ENCODE measurements at regions not wholly inside any gene's neighbourhood (a gene's known extent, or its start where the extent isn't known, plus 50 kb on each side); places are given as distances from the start of the nearest gene placed in this dataset.
"Not testable (repeated sequence)": the region's sequence is repeated elsewhere in the genome, so short reads cannot be mapped to it uniquely, and the experiment has no call there.

GRCh38 chr17:22265807-22266206, 573.5 kb downstream of the KCNJ18 start:
- DNase-seq (ENCODE audit: low read depth in 2 of 2) = no peak

DNA sequence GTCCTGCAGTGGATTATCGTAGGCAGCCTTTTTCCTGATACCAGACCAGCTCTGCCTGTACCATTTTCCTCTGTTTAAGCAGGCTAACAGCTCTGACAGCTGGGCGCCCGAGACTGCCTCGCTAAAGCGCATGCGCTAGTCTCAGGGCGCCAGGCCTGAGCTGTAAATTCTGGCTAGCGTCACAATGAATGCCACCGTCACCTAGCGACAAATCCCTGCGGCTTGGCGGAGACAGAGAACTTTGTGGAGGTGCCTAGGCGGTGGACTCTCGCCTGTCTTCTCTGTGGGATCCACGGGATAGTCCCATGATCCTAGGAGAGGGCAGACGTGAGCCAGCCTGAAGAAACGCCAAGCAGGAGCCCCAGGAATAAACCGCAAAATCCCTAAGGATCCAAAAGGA, 573.9 kb downstream of the KCNJ18 start:
- DNase-seq (ENCODE audit: low read depth in 2 of 2) = no peak

DNA sequence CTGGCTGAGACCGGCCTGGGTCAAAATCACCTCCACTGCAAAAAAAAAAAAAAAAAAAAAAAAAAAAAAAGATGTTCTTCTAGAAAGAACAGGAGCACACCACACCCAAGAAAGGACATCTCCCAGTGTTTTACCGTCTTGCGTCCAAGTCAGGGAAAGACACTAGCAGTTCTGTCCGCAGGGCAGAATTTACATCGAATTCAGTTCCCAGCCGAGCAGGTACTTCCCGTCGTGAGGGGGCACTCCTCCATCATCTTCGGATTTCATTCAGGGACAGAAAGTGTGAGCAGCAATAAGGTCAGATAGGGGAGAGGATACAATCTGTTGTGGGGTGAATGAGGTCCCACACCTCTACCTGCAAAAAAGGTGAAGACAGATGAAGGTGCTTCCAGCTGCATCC, 574.7 kb downstream of the KCNJ18 start:
- DNase-seq (ENCODE audit: low read depth in 2 of 2) = no peak

- DNase-seq (ENCODE audit: low read depth in 2 of 2) = no peak
Measured at GRCh38 chr17:22268214-22268911, 576.0 kb downstream of the KCNJ18 start.

- DNase-seq (ENCODE audit: low read depth in 2 of 2) = no peak
Measured at GRCh38 chr17:22268912-22269220, 576.5 kb downstream of the KCNJ18 start.

DNA sequence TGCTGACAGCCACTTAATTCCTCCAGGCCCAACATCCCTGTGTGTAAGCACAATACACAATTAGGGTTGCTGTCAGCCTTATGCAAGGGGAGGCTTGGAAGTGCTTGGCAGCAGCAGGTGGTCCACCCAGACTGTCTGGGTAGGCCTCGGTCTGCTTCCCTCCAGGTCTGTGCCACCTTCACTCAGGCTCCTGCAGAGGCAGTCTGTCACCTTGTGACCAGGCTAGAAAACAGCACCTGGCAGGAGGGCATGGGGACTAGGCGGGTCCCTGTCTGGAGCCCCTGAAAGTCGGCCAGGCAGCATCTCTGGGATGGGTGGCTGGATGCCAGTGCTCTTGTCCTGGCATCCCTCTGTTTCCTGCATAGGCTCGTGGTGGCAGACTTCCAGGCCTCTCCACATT, 578.1 kb downstream of the KCNJ18 start:
- no peak for DNase-seq (ENCODE audit: low read depth in 2 of 2)

DNA sequence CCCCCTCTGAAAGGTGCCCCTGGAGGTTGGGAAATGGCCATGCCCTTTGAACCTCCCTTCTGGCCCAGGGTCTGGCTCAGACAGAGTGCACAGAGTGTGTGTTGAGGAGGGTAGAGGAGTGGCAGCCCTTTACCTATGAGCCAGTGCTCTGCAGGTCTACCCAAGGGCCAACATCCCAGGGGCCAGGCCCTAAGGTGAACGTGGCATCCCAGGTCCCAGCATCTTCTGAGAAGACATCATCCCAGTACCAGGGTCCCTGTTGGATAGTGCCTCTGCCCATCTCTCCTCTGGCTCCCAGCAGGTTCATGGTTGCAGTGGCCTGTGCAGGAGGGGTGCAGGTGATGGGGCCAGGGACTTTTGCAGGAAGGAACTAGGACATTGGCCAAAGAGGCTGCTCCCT, 578.5 kb downstream of the KCNJ18 start:
- not testable (repeated sequence) for DNase-seq (ENCODE audit: low read depth in 2 of 2)

DNA sequence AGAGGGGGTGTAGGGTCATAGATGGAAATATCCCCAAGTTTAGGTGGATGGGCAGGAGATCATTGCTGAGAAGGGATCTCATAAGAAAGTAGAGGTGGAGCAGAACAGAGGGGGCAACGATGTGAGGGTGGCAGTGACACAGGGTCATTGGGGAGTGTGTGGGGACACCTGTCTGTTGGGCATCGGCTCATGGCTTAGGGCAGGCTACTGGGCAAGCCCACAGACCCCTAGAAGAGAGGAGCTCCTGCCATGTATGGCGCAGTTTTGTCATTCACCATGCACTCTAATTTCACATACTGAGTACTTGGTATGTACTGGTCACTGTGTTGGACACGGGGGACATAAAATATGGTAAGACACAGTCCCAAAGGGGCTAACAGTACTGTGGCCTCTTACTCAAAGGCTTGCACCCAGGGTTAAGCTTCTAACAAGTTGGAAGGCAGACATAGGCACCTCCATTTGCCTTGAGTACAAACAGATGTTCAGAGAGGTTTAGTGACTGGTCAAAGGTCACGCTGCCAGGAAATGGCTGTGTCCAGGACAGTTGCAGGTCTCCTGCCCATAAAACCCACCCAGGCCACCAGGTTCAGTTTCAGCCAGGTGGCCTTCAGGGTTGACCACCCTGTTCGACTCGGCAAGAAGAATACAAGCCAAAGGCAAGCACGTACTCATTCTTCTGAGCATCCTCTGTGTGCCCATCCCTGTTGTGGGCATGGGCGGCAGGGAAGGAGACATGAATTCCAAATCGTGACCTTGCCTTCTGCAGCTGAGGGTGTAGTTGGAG, 580.2 kb downstream of the KCNJ18 start:
- DNase-seq (ENCODE audit: low read depth in 2 of 2) = no peak

DNA sequence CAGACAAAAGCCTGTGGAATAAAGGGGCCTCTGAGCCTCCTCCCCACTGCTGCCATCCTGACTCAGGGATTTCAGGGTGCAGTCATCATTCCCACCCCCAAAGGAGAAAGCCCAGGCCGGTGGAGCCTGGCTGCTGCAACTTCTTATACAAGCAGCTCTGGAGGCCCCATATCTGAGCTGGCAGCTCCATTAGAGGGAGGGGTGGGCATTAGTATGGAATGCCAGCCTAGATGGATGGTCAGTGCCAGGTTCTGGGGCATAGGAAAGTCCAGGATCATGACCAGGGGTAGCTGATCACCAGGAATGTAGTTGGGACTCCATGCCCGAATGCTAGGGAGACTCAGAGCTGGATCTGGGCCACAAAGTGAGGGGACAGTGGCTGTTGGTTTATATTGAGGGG, 581.0 kb downstream of the KCNJ18 start:
- DNase-seq (ENCODE audit: low read depth in 2 of 2) = no peak

GRCh38 chr17:22277595-22277994, 585.3 kb downstream of the KCNJ18 start:
- DNase-seq (ENCODE audit: low read depth in 2 of 2) = no peak

DNA sequence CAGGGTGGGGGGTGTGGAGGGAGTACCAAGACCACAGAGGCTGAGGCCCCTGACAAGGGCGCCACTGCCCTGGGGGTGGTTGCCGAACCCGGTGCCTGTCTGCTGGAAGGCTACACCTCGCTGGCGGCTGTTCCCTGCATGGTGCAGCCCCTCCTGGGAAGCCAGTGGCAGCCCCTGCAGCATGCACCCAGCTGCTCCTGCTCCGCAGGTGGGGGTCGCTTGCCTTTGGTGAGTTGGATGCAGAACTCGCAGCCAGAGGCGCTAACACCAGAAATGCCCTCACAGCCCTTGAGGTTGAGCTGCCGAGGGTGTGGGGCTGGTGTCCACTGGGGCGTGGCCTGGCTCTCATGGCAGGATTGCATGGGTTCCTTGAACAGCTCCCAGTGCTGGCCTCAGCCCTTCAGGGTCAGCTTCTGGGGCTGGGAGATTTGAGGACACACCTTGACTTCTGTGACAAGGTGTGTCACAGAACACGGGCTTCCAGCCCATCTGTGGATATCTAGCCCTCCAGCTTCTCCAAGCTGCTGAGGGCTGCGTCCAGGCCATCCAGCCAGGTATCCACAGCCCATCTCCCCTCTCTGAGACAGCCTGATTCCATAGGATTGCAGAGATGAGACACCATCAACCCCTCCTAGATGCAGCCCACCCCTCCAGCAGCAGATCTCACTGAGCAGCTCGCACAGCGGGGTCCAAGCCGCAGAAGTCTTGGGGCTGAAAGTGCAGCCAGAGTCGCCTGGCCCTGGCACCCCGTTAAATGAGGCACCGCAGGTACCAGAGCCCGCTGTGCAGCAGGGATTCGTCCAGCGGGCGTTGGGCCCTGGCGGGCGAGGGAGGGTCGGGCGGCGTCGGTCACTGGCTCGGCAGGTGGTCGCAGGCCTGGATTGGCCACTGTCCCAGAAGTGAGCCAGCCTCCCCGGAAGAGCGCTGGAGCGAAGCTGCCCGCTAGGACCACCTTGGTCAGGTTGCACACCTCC, 586.3 kb downstream of the KCNJ18 start:
- no peak for DNase-seq (ENCODE audit: low read depth in 2 of 2)

DNA sequence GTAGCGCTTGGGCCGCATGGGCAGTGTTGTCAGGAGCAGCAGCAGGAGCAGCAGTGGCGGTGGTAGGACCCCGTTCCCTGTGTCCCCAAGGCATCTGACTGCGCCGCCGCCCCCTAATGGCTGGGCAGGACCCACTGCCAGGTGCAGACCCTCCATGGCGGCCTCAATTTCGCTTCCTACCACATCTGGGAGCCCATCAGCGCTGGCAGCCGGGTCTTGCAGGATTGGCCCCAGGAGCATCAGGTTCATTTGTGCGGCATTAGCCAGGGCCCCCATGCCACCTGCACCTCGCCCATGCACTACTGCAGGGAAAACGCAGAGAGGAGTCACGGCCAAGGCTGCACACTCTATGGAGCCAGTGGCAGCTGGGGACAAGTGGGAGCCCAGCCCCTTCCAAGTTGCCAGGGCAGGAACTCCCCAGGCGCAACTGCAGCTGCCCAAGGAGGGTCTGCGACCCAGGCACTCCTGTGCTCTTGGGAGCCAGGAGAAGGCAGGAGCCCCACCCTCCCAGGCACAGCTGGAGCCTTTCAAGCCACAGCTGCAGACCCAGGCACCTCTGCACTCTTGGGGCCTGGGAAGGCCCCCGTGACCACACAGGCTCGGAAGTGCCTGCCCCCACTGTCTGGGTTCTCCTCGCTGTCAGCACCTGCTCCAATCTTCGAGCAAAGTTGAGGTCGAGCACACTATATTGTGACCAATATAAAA, 594.2 kb downstream of the KCNJ18 start:
- DNase-seq (ENCODE audit: low read depth in 2 of 2) = no peak

- not testable (repeated sequence) for DNase-seq (ENCODE audit: low read depth in 2 of 2)
Measured at GRCh38 chr17:22298484-22298951, 606.2 kb downstream of the KCNJ18 start.

GRCh38 chr17:22300177-22300576, 607.9 kb downstream of the KCNJ18 start:
- DNase-seq (ENCODE audit: low read depth in 2 of 2) = no peak

DNA sequence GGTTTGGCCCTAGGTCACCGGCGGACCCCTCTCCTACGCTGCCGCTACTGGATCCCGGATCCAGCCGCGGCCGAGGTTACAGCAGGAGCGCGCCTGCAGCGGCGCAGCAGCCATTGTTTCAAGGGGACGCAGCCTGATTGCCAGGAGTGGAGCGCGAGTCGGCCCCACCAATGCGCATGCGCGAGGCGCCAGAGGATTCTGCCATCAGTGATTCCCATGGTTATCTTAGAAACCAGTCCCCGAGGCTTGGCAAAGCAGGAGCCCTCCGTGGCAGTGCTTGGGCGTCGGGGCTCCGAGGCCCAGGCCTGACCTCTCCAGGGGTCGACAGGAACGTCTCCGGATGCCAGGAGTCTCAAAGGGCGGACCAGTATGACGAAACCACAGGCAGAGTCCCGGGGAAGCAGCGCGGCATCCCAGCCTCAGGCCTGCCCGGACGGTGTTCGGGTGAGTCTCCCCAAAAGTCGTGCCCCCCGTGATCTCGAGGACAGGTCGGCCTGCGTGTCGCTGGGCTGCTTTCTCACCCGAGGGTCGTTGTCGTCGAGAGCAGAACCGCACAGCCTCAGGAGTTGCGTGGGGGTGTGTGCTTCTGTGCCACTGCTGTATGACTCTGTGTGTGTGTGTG, 608.5 kb downstream of the KCNJ18 start:
- DNase-seq (ENCODE audit: low read depth in 2 of 2) = no peak

- no peak for DNase-seq (ENCODE audit: low read depth in 2 of 2)
Measured at GRCh38 chr17:22301353-22301745, 609.0 kb downstream of the KCNJ18 start.

- DNase-seq (ENCODE audit: low read depth in 2 of 2) = no peak
Measured at GRCh38 chr17:22303096-22303495, 610.8 kb downstream of the KCNJ18 start.

GRCh38 chr17:22303865-22304264, 611.5 kb downstream of the KCNJ18 start:
- DNase-seq (ENCODE audit: low read depth in 2 of 2) = no peak

- no peak for DNase-seq (ENCODE audit: low read depth in 2 of 2)
Measured at GRCh38 chr17:22304667-22305303, 612.5 kb downstream of the KCNJ18 start.

- no peak for DNase-seq (ENCODE audit: low read depth in 2 of 2)
Measured at GRCh38 chr17:22305356-22306071, 613.2 kb downstream of the KCNJ18 start.

All from stimulated activated CD8-positive, alpha-beta memory T cell treated with anti-CD3 and anti-CD28 coated beads, Interleukin-7, amount 100 ng/mL, for 1 hour (primary cell).